TTC549 (cell line): ENCODE measurements at regions not wholly inside any gene's neighbourhood (a gene's known extent, or its start where the extent isn't known, plus 50 kb on each side); places are given as distances from the start of the nearest gene placed in this dataset.

Experiments used
- FAIRE-seq: peaks from 2 replicates; lab custom pipeline; 2012; peaks lifted over from hg19 to GRCh38; lab: Jason Lieb, UNC

- no peak for FAIRE-seq
Measured at GRCh38 chr12:67504026-67504425, 144.5 kb upstream of the DYRK2 start.

GRCh38 chr12:67506739-67507138, 141.8 kb upstream of the DYRK2 start:
- no peak for FAIRE-seq

GRCh38 chr12:67508830-67509229, 139.7 kb upstream of the DYRK2 start:
- FAIRE-seq, result no peak

GRCh38 chr12:67509666-67510386, 138.7 kb upstream of the DYRK2 start:
- FAIRE-seq, result no peak

- no peak for FAIRE-seq
Measured at GRCh38 chr12:67512061-67512460, 136.5 kb upstream of the DYRK2 start.

GRCh38 chr12:67514502-67514901, 134.0 kb upstream of the DYRK2 start:
- FAIRE-seq, result no peak

GRCh38 chr12:67515679-67516340, 132.7 kb upstream of the DYRK2 start:
- FAIRE-seq, result no peak

- no peak for FAIRE-seq
Measured at GRCh38 chr12:67517181-67517887, 131.2 kb upstream of the DYRK2 start.

- no peak for FAIRE-seq
Measured at GRCh38 chr12:67519484-67520433, 128.8 kb upstream of the DYRK2 start.

- no peak for FAIRE-seq
Measured at GRCh38 chr12:67520606-67521005, 127.9 kb upstream of the DYRK2 start.

- FAIRE-seq, result no peak
Measured at GRCh38 chr12:67522222-67522621, 126.3 kb upstream of the DYRK2 start.

GRCh38 chr12:67523538-67523937, 125.0 kb upstream of the DYRK2 start:
- no peak for FAIRE-seq

GRCh38 chr12:67524861-67525616, 123.5 kb upstream of the DYRK2 start:
- no peak for FAIRE-seq

GRCh38 chr12:67525617-67525884, 123.0 kb upstream of the DYRK2 start:
- no peak for FAIRE-seq

GRCh38 chr12:67526129-67526528, 122.4 kb upstream of the DYRK2 start:
- FAIRE-seq, result no peak

- FAIRE-seq, result no peak
Measured at GRCh38 chr12:67531051-67531450, 117.5 kb upstream of the DYRK2 start.

GRCh38 chr12:67531501-67531900, 117.0 kb upstream of the DYRK2 start:
- FAIRE-seq, result no peak

GRCh38 chr12:67533159-67533558, 115.4 kb upstream of the DYRK2 start:
- no peak for FAIRE-seq

- no peak for FAIRE-seq
Measured at GRCh38 chr12:67534046-67534445, 114.5 kb upstream of the DYRK2 start.

- FAIRE-seq, result no peak
Measured at GRCh38 chr12:67534681-67535080, 113.9 kb upstream of the DYRK2 start.

GRCh38 chr12:67535176-67535575, 113.4 kb upstream of the DYRK2 start:
- no peak for FAIRE-seq

GRCh38 chr12:67535971-67536370, 112.6 kb upstream of the DYRK2 start:
- no peak for FAIRE-seq
